ENCODE measurements at regions not wholly inside any gene's neighbourhood (a gene's known extent, or its start where the extent isn't known, plus 50 kb on each side); places are given as distances from the start of the nearest gene placed in this dataset.
"Not testable (repeated sequence)": the region's sequence is repeated elsewhere in the genome, so short reads cannot be mapped to it uniquely, and the experiment has no call there.

GRCh38 chr12:74595696-74596095 lies 58.1 kb downstream of the ATXN7L3B start:
- H3K4me1 ChIP-seq (ENCODE audit: insufficient read depth, low read length) = no peaks in the 10 kb centered on the region
- TF ChIP-seq EZH2 (IDR thresholded peaks at IDR 0.05; ENCODE audit: borderline replicate concordance, low read depth, low read length, severe bottlenecking) (no peak), CTCF (IDR thresholded peaks at IDR 0.05; ENCODE audit: borderline replicate concordance, extremely low read depth, low read length, poor library complexity, severe bottlenecking) (no peak)
- H4K20me1 ChIP-seq (ENCODE audit: insufficient read depth, low read length) = no peaks in the 10 kb centered on the region
- no peaks in the 10 kb centered on the region for H3K27me3 ChIP-seq (ENCODE audit: insufficient read depth, low read length, poor library complexity)
- H3K79me2 ChIP-seq (ENCODE audit: insufficient read depth, low read length) = no peaks in the 10 kb centered on the region
- DNase-seq = no peak
- no peak overlapping the region for H2AFZ ChIP-seq (ENCODE audit: low read depth, low read length)
- no peak for ATAC-seq (ENCODE audit: insufficient read depth, low read depth)
- no peaks in the 10 kb centered on the region for H3K9me3 ChIP-seq (ENCODE audit: insufficient read depth, low read length, severe bottlenecking)
- H3K9ac ChIP-seq (ENCODE audit: low read depth, low read length) = no peak overlapping the region
- H3K4me2 ChIP-seq (ENCODE audit: insufficient read depth, low read length) = no peak overlapping the region
- no peak overlapping the region for H3K4me3 ChIP-seq (ENCODE audit: low read depth in 1 of 2, low read length in 2 of 2)
- no peak overlapping the region for H3K27ac ChIP-seq (ENCODE audit: low read length)
- no peaks in the 10 kb centered on the region for H3K36me3 ChIP-seq (ENCODE audit: insufficient read depth, low read length)

GRCh38 chr12:74598819-74599218 lies 61.2 kb downstream of the ATXN7L3B start:
- Histone ChIP-seq H3K4me2 (ENCODE audit: insufficient read depth, low read length) (no peak overlapping the region), H3K9me3 (ENCODE audit: insufficient read depth, low read length, severe bottlenecking) (no peaks in the 10 kb centered on the region)
- ATAC-seq (ENCODE audit: insufficient read depth, low read depth) = no peak

GRCh38 chr12:74599932-74600331 lies 62.3 kb downstream of the ATXN7L3B start:
- Histone ChIP-seq H3K9ac (ENCODE audit: low read depth, low read length) (no peak overlapping the region), H2AFZ (ENCODE audit: low read depth, low read length) (no peak overlapping the region), H3K27me3 (ENCODE audit: insufficient read depth, low read length, poor library complexity) (no peaks in the 10 kb centered on the region), H3K36me3 (ENCODE audit: insufficient read depth, low read length) (no peaks in the 10 kb centered on the region), H3K4me2 (ENCODE audit: insufficient read depth, low read length) (no peak overlapping the region), H3K9me3 (ENCODE audit: insufficient read depth, low read length, severe bottlenecking) (no peaks in the 10 kb centered on the region), H4K20me1 (ENCODE audit: insufficient read depth, low read length) (no peaks in the 10 kb centered on the region), H3K27ac (ENCODE audit: low read length) (no peak overlapping the region), H3K79me2 (ENCODE audit: insufficient read depth, low read length) (no peaks in the 10 kb centered on the region), H3K4me3 (ENCODE audit: low read depth in 1 of 2, low read length in 2 of 2) (no peak overlapping the region), H3K4me1 (ENCODE audit: insufficient read depth, low read length) (no peaks in the 10 kb centered on the region)
- TF ChIP-seq CTCF (IDR thresholded peaks at IDR 0.05; ENCODE audit: borderline replicate concordance, extremely low read depth, low read length, poor library complexity, severe bottlenecking) (no peak), EZH2 (IDR thresholded peaks at IDR 0.05; ENCODE audit: borderline replicate concordance, low read depth, low read length, severe bottlenecking) (no peak)
- DNase-seq = no peak
- ATAC-seq (ENCODE audit: insufficient read depth, low read depth) = no peak

More at GRCh38 chr12:74598819-74599218, 61.2 kb downstream of the ATXN7L3B start:
- Histone ChIP-seq H3K36me3 (ENCODE audit: insufficient read depth, low read length) (no peaks in the 10 kb centered on the region), H3K4me1 (ENCODE audit: insufficient read depth, low read length) (no peaks in the 10 kb centered on the region), H3K27me3 (ENCODE audit: insufficient read depth, low read length, poor library complexity) (no peaks in the 10 kb centered on the region), H4K20me1 (ENCODE audit: insufficient read depth, low read length) (no peaks in the 10 kb centered on the region), H2AFZ (ENCODE audit: low read depth, low read length) (no peak overlapping the region), H3K79me2 (ENCODE audit: insufficient read depth, low read length) (no peaks in the 10 kb centered on the region), H3K9ac (ENCODE audit: low read depth, low read length) (no peak overlapping the region), H3K27ac (ENCODE audit: low read length) (no peak overlapping the region), H3K4me3 (ENCODE audit: low read depth in 1 of 2, low read length in 2 of 2) (no peak overlapping the region)
- no peak for TF ChIP-seq EZH2 (IDR thresholded peaks at IDR 0.05; ENCODE audit: borderline replicate concordance, low read depth, low read length, severe bottlenecking)
- TF ChIP-seq CTCF (IDR thresholded peaks at IDR 0.05; ENCODE audit: borderline replicate concordance, extremely low read depth, low read length, poor library complexity, severe bottlenecking) = no peak
- DNase-seq = no peak

- not testable (repeated sequence) for H4K20me1 ChIP-seq (ENCODE audit: insufficient read depth, low read length); H3K4me1 ChIP-seq (ENCODE audit: insufficient read depth, low read length); H3K27me3 ChIP-seq (ENCODE audit: insufficient read depth, low read length, poor library complexity); ATAC-seq (ENCODE audit: insufficient read depth, low read depth); H3K79me2 ChIP-seq (ENCODE audit: insufficient read depth, low read length); H3K27ac ChIP-seq (ENCODE audit: low read length); H3K4me2 ChIP-seq (ENCODE audit: insufficient read depth, low read length); DNase-seq; H3K4me3 ChIP-seq (ENCODE audit: low read depth in 1 of 2, low read length in 2 of 2); H3K36me3 ChIP-seq (ENCODE audit: insufficient read depth, low read length); H3K9ac ChIP-seq (ENCODE audit: low read depth, low read length); H2AFZ ChIP-seq (ENCODE audit: low read depth, low read length); H3K9me3 ChIP-seq (ENCODE audit: insufficient read depth, low read length, severe bottlenecking)
These were observed 63.2 kb downstream of the ATXN7L3B start for GRCh38 chr12:74600817-74601216.

Data from DND-41 (cell line).